DMS53 (cell line): ENCODE measurements at regions not wholly inside any gene's neighbourhood (a gene's known extent, or its start where the extent isn't known, plus 50 kb on each side); places are given as distances from the start of the nearest gene placed in this dataset.
"Not testable (repeated sequence)": the region's sequence is repeated elsewhere in the genome, so short reads cannot be mapped to it uniquely, and the experiment has no call there.

Source experiments
- DNase-seq: peaks from one replicate; lab custom pipeline; 2025; lab: John Stamatoyannopoulos, UW

- no peak for DNase-seq
Measured at GRCh38 chr2:219832904-219833303, 205.5 kb downstream of the SLC4A3 start.

DNA sequence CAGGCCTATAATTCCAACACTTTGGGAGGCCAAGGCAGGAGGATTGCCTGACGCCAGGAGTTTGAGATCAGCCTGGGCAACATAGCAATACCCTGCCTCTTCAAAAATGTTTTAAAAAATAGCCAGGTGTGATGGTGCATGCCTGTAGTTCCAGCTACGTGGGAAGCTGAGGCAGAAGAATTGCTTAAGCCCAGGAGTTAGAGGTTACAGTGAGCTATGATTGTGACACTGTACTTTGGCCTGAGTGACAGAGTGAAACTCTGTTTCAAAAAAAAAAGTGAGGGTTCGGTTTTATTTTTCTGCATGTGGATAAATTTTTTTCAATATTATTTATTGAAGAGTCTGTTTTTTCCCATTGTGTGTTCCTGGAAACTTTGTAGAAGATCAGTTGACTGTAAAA lies 208.1 kb downstream of the SLC4A3 start:
- no peak for DNase-seq

DNA sequence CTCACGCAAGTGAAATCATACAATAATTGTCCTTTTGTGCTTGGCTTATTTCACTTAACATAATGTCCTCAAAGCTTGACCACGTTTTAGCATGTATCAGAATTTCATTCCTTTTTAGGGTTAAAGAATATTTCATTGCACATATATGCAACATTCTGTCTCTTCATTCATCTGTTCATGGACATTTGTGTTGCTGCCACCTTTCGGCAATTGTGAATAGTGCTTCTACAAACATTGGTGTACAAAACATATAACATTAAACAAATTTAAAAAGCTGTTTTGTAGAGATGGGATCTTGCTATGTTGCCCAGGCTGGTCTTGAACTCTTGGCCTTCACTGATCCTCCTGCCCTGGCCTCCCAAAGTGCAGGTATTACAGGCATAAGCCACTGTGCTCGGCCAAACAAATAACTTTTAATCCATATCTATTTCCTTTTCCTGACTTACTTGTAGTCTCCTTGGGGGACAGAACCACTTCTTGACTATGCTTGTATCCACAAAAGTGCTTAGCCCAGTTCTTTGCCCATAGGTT lies 209.3 kb downstream of the SLC4A3 start:
- peak; percentile 68 for DNase-seq

- DNase-seq, result peak; percentile 71
Measured at GRCh38 chr2:219844401-219845091, 217.1 kb downstream of the SLC4A3 start.

- DNase-seq, result no peak
Measured at GRCh38 chr2:219848882-219849281, 221.5 kb downstream of the SLC4A3 start.

DNA sequence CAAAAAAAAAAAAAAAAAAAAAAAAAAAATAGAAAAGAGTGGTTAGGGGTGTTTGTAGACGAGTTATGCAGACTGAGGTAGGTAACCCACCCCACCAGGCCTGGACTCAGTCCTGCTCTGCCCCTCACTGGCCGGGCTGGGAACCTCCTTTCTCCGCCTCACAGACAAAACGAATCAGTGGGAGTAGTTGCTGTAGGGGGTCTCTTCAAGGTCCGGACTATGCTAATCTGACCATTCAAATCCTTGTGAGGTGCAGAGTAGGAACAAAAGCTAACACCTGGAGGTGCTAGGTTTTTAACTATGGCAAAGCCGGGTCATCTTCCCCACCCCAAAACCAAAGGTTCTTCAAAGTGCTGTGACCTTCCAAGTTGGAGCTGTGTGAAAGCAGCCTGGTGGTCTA lies 223.7 kb downstream of the SLC4A3 start:
- no peak for DNase-seq

DNA sequence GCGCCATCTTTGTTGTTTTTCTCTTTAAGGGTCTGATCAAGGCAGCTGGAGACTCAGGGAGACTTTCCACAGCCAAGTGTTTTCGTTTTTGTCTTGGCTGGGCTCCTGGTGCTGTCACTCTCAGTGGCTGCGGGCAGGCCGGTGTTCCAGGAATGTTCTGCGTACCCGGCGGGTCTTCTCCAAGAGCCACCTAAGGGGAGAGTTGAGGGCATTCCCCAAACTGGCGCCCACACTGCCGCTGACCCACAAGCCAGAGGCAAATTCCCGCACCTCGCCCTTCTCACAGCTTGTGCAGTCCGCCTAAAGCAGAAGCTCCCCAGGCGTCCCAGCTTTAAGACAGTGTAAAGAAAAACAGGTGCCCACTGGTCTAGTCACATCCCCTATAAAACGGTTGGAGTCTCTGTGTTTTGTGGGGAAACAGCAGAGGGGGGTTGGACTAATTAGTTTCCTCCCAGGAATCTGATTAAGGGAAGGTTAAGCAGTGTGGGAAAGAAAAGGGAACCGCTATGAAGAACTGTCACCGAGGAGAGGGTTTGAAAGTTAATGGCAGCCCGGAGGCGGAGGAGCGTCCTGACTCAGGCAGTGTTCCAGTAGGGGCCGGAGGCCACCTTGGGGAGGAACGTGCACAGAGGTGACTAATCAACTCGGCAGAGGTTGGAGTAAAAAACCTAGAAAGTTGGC lies 224.5 kb downstream of the SLC4A3 start:
- DNase-seq, result no peak

- DNase-seq, result no peak
Measured at GRCh38 chr2:219852626-219853025, 225.2 kb downstream of the SLC4A3 start.

GRCh38 chr2:219856602-219857001 lies 229.2 kb downstream of the SLC4A3 start:
- no peak for DNase-seq

- DNase-seq, result no peak
Measured at GRCh38 chr2:219857751-219858150, 230.3 kb downstream of the SLC4A3 start.

GRCh38 chr2:219861307-219861706 lies 233.9 kb downstream of the SLC4A3 start:
- DNase-seq, result no peak

DNA sequence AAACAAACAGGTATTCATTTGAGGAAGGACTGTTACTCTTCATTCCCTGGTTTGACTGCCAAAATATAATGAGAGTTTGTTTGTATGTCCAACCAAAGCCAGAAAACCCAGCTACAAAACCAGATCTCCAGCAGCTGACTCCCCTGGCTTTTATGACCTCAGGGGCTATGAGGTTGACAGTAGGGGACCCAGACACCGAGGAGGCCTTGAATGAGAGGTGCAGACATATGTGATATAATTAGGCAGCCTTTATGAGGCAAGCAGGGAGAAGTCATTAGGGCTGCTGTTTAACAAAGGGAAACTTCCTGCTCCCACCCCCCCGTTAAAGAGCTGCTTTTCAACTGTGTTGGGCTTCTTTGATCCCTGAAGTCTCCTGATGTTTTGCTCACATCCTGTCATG lies 236.7 kb downstream of the SLC4A3 start:
- no peak for DNase-seq

DNA sequence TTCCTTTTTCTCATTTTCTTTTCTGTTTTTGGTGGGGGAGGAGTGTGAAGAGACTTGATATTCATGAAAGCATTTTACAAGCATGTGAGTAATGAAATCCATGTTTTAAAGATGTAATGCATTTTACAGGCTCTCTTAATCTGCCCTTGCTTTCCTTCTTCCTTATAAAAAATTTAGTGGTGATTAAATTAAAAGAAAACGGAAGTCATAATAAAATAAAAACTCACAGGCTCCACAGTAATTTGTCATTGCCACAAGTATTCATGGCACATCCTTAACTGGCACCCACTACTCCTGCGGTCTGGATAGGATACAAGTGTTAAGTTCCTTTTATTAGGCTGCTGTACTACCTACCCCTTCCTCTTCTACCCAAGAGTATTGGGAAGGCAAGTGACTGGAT lies 241.2 kb downstream of the SLC4A3 start:
- DNase-seq, result no peak

DNA sequence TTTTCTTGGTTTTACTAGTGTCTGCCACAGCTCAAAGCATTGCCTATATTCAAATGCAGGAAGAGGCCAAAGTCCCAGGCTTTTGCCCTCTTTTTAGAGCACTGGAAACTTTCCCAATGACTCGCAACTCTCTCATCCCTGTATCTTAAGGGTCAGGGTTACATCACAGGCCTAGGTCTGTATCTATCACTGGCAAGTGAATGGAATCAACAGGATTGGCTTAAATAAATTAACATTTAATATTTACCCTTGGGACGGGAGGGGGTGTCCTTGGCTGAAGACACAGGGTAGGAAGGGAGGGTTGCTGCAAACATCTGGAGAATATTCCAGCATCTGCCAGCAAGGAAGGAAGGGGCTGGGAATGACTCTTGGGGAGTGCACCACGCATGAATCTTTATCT lies 242.6 kb downstream of the SLC4A3 start:
- DNase-seq, result no peak

GRCh38 chr2:219871351-219871750 lies 243.9 kb downstream of the SLC4A3 start:
- DNase-seq, result no peak

DNA sequence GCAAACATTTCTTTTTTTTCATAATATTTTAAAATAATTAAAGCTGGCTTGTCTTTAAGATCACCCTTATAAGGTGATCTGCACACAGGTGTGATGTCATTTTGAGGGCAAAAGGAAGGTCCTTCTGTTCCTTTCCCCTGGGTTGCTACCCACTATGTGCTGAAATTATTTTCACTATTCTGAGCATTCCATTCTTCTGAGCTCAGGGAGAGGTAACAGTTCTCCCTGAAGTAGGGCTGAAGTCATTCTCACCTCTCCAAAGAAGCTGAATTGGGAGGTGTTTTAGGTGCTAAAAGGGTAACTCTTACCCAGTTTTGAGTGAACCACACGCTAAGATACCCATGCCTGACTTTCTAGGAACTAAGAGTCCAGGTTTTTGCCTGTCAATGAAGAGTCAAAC lies 247.6 kb downstream of the SLC4A3 start:
- DNase-seq, result no peak

- DNase-seq, result not testable (repeated sequence)
Measured at GRCh38 chr2:219875986-219876385, 248.6 kb downstream of the SLC4A3 start.

GRCh38 chr2:219876931-219877330 lies 249.5 kb downstream of the SLC4A3 start:
- no peak for DNase-seq

DNA sequence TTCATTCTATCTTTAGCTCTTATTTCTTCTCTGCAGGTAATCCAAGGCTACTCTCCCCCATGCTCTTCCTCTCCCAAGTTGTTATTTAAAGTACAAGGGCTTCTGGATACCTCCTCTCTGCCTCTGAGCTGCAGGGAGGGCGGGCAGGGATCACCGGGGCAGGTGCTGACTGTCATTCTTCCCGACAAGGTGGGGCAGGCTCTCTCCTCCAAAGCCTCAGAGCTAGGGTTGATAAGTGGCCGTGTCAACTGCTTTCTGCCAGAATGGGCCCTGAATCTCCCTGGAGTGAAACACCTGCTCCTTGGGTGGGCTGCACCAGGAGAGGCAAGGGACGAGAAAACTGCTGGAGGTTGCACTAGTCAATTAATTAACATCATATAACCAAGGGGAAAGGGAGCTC lies 250.3 kb downstream of the SLC4A3 start:
- DNase-seq, result no peak

- DNase-seq, result no peak
Measured at GRCh38 chr2:219878516-219878915, 251.1 kb downstream of the SLC4A3 start.

- DNase-seq, result no peak
Measured at GRCh38 chr2:219881851-219882250, 254.4 kb downstream of the SLC4A3 start.

DNA sequence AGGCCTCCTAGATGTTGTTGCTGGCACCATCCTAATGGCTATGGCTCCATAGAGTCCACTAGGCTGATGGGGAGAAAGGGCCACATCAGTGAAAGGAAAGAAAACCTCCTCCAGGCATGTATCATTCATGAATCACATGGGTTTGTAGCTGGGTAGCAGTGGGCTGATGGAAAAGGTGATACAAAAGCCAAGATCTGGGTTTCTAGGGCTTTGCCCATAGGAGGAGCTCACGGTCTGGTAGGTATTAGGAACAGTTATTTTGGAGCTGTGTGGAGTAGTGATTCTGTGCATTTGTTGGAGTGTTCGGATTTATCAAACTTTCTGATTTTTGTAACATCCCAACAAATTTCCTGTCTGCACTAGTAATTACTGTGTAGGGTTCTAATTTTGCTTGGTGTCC lies 259.2 kb downstream of the SLC4A3 start:
- DNase-seq, result peak; percentile 16

- DNase-seq, result no peak
Measured at GRCh38 chr2:219887870-219888269, 260.4 kb downstream of the SLC4A3 start.

- DNase-seq, result no peak
Measured at GRCh38 chr2:219893541-219893940, 266.1 kb downstream of the SLC4A3 start.
